HepG2 (cell line): ENCODE measurements at regions not wholly inside any gene's neighbourhood (a gene's known extent, or its start where the extent isn't known, plus 50 kb on each side); places are given as distances from the start of the nearest gene placed in this dataset.

Experiments used
- HDAC6 ChIP-seq: fragments of 200-600 bp; sonication (generic); IDR thresholded peaks from 2 replicates; pipeline ENCODE4 v1.7.0; 2017; ENCODE audit warnings: mild to moderate bottlenecking, antibody characterized with exemption, low read length, low read depth
- HNRNPL ChIP-seq: fragments of 200-400 bp; formaldehyde crosslinking; IDR thresholded peaks from 2 replicates; pipeline ENCODE4 v1.6.1; 2017; ENCODE audit warnings: mild to moderate bottlenecking, low read depth, low read length
- IRF2 ChIP-seq: IDR thresholded peaks from 2 replicates; pipeline ENCODE4 v1.6.1; 2018; ENCODE audit warnings: missing genetic modification reagents, missing compliant biosample characterization
- KAT2B ChIP-seq: fragments of 150-350 bp; IDR thresholded peaks from 2 replicates; pipeline ENCODE4 v1.6.1; 2014; ENCODE audit warnings: low read depth, low read length, borderline replicate concordance
- KLF11 ChIP-seq: IDR thresholded peaks from 2 replicates; pipeline ENCODE4 v1.6.1; 2016; ENCODE audit warnings: missing compliant biosample characterization
- KLF6 ChIP-seq: IDR thresholded peaks from 2 replicates; pipeline ENCODE4 v1.8.0; 2016; ENCODE audit warnings: missing biosample characterization, missing genetic modification reagents
- MXD1 ChIP-seq: sonication (generic); formaldehyde crosslinking; IDR thresholded peaks from 2 replicates; pipeline ENCODE4 v1.4.0; 2020; ENCODE audit warnings: mild to moderate bottlenecking, missing genetic modification reagents
- RBM39 ChIP-seq: fragments of 200-400 bp; formaldehyde crosslinking; IDR thresholded peaks from one replicate; pipeline ENCODE4 v1.6.1; 2018; ENCODE audit warnings: antibody characterized with exemption, mild to moderate bottlenecking, low read depth, low read length; ENCODE audit not compliant: poor library complexity, severe bottlenecking
- SOX13 ChIP-seq, 3 experiments: fragments of 450-650 bp in 1 of 3; sonication (generic) in 1 of 3; formaldehyde crosslinking in 1 of 3; IDR thresholded peaks in 2 of 3; conservative IDR thresholded peaks in 1 of 3; 2 replicates each; pipeline versions ENCODE4 v1.5.0 to v1.6.1; 2016 to 2020; ENCODE audit warnings: antibody characterized with exemption in 1 of 3, mild to moderate bottlenecking in 1 of 3, missing compliant biosample characterization in 1 of 3, missing genetic modification reagents in 1 of 3, moderate library complexity in 1 of 3
- TFAP4 ChIP-seq: sonication (generic); IDR thresholded peaks from 2 replicates; pipeline ENCODE4 v1.6.1; 2016; ENCODE audit warnings: low read depth, borderline replicate concordance
- ZFP36L1 ChIP-seq: sonication (generic); formaldehyde crosslinking; IDR thresholded peaks from 2 replicates; pipeline ENCODE4 v1.8.0; 2022; ENCODE audit warnings: mild to moderate bottlenecking, missing genetic modification reagents, moderate library complexity
- ZNF260 ChIP-seq: sonication (generic); formaldehyde crosslinking; IDR thresholded peaks from 2 replicates; pipeline ENCODE4 v1.4.0; 2020; ENCODE audit warnings: missing genetic modification reagents, low read depth, mild to moderate bottlenecking, borderline replicate concordance
- ZNF687 ChIP-seq: sonication (generic); formaldehyde crosslinking; IDR thresholded peaks from 2 replicates; pipeline ENCODE4 v1.5.1; 2020; ENCODE audit warnings: mild to moderate bottlenecking, missing genetic modification reagents, moderate library complexity
- ZNF790 ChIP-seq: sonication (generic); formaldehyde crosslinking; IDR thresholded peaks from 2 replicates; pipeline ENCODE4 v1.8.0; 2022; ENCODE audit warnings: missing genetic modification reagents, mild to moderate bottlenecking, borderline replicate concordance
- ZNF883 ChIP-seq: sonication (generic); formaldehyde crosslinking; IDR thresholded peaks from 2 replicates; pipeline ENCODE4 v1.5.1; 2020; ENCODE audit warnings: mild to moderate bottlenecking, missing genetic modification reagents; ENCODE audit errors: not compliant biosample characterization
- TF ChIP-seq, protein P1 (sequence below): sonication (generic); formaldehyde crosslinking; IDR thresholded peaks from 2 replicates; pipeline ENCODE4 v1.5.1; 2020; ENCODE audit warnings: missing genetic modification reagents, mild to moderate bottlenecking, borderline replicate concordance
- TF ChIP-seq, protein P2 (sequence below): IDR thresholded peaks from 2 replicates; pipeline ENCODE4 v1.6.1; 2012; ENCODE audit warnings: low read depth, low read length, improper control_type of control experiment
- TF ChIP-seq, protein P3 (sequence below): IDR thresholded peaks from 2 replicates; pipeline ENCODE4 v1.6.1; 2016; ENCODE audit warnings: low read depth, control low read depth

DNA sequence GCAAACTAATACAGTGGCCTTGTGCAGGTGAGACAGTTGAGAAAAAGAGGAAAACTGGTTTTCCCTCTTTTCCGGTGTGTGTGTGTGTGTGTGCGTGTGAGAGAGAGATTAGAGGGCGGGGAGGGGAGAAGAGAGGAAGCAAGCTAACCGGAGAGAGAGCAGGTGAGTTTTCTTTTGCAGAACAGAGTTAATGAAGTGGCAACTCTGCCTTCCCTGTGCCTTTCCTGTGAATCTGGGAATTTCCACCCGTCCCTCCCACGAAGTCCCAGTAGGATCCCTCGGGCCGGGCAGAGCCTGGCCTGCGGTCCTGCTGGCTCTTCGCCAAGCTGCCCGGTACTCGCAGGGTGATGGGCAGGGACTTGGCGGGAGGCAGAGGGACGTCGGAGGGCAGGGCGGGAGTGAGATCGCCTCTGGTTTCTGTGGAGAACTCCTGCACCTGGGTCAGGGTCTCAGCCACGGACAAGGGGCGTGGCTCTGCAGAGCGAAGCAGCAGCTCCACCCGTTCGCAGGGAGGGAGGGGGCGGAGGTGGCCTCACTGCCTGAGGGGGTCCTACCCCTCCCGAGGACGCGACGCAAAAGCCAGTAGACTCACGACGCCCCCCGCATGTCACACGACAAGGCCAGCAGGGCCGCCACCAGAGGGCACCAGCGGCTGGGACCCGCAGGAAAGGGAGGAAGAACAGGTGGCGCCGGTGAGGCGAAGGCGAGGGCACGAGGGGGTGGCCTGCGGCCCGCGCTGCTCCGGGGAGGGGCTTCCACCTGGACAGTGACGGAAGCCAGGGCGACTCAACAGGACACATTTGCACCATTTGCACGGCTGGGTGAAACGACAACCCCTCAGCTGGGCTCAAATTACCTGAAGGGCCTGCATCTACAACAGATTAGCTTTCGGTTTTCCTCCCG, 51.2 kb upstream of the RNF182 start (continued):
- peak; percentile 99 for TF ChIP-seq ZNF687 (CRISPR knock-in tag)
- TF ChIP-seq KLF11 (CRISPR knock-in tag): peak; percentile 90; the same call in 1 of the 2 replicates
- TF ChIP-seq, protein P1, sequence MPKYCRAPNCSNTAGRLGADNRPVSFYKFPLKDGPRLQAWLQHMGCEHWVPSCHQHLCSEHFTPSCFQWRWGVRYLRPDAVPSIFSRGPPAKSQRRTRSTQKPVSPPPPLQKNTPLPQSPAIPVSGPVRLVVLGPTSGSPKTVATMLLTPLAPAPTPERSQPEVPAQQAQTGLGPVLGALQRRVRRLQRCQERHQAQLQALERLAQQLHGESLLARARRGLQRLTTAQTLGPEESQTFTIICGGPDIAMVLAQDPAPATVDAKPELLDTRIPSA (CRISPR knock-in tag): no peak
- TF ChIP-seq ZNF883: peak; percentile 99
- TF ChIP-seq IRF2 (CRISPR knock-in tag): peak; percentile 83
- TF ChIP-seq, protein P2, sequence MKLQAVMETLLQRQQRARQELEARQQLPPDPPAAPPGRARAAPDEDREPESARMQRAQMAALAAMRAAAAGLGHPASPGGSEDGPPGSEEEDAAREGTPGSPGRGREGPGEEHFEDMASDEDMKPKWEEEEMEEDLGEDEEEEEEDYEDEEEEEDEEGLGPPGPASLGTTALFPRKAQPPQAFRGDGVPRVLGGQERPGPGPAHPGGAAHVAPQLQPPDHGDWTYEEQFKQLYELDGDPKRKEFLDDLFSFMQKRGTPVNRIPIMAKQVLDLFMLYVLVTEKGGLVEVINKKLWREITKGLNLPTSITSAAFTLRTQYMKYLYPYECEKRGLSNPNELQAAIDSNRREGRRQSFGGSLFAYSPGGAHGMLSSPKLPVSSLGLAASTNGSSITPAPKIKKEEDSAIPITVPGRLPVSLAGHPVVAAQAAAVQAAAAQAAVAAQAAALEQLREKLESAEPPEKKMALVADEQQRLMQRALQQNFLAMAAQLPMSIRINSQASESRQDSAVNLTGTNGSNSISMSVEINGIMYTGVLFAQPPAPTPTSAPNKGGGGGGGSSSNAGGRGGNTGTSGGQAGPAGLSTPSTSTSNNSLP: no peak
- peak; percentile 97 for TF ChIP-seq MXD1 (CRISPR knock-in tag)
- TF ChIP-seq SOX13 (IDR thresholded peaks at IDR 0.05): no peak
- TF ChIP-seq SOX13 (CRISPR knock-in tag; conservative IDR thresholded peaks at IDR 0.05 in 1 of 2, IDR thresholded peaks at IDR 0.05 in 1 of 2): peak in 1 of 2 experiments; percentile 63; a peak in 2 of 4 replicates
- TF ChIP-seq KLF6 (CRISPR knock-in tag): peak; percentile 86
- TF ChIP-seq HNRNPL: no peak
- TF ChIP-seq HDAC6: no peak
- TF ChIP-seq, protein P3, sequence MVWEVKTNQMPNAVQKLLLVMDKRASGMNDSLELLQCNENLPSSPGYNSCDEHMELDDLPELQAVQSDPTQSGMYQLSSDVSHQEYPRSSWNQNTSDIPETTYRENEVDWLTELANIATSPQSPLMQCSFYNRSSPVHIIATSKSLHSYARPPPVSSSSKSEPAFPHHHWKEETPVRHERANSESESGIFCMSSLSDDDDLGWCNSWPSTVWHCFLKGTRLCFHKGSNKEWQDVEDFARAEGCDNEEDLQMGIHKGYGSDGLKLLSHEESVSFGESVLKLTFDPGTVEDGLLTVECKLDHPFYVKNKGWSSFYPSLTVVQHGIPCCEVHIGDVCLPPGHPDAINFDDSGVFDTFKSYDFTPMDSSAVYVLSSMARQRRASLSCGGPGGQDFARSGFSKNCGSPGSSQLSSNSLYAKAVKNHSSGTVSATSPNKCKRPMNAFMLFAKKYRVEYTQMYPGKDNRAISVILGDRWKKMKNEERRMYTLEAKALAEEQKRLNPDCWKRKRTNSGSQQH (CRISPR knock-in tag): 0 out of 2 replicates have a peak, but pooled peaks have one; percentile 69
- 0 out of 2 replicates have a peak, but pooled peaks have one; percentile 92 for TF ChIP-seq ZNF260 (CRISPR knock-in tag)
- no peak for TF ChIP-seq KAT2B
- peak; percentile 74; the same call in 1 of the 2 replicates for TF ChIP-seq TFAP4
- TF ChIP-seq RBM39: peak; percentile 96
- TF ChIP-seq ZNF790 (CRISPR knock-in tag): no peak; the same call in 1 of the 2 replicates
- no peak for TF ChIP-seq ZFP36L1 (CRISPR knock-in tag)
